IMR-90 (cell line): ENCODE measurements at regions not wholly inside any gene's neighbourhood (a gene's known extent, or its start where the extent isn't known, plus 50 kb on each side); places are given as distances from the start of the nearest gene placed in this dataset.

ENCODE experiments used
- ATAC-seq: fragments of 200-7000 bp; cut with Tn5 transposase; 2 replicates; pipeline ENCODE4 v1.9.1; 2020; ENCODE audit warnings: low read depth, mild to moderate bottlenecking, moderate library complexity
- BruUV-seq: library from RNA; stranded (reverse); fragments of 400-500 nt; replicated peaks from 2 replicates; lab custom pipeline; 2021; lab: Mats Ljungman, UMichigan
- CTCF ChIA-PET: fragments of 300-600 bp; formaldehyde crosslinking; extraction: SDS; loops from one replicate; lab custom pipeline; 2021; ENCODE audit warnings: antibody characterized with exemption; lab: Yijun Ruan, JAX
- POLR2A ChIA-PET: fragments of 300-600 bp; sonication (Branson Sonifier 250); formaldehyde crosslinking; loops from one replicate; lab custom pipeline; 2022; ENCODE audit warnings: antibody characterized with exemption; ENCODE audit not compliant: unreplicated experiment; lab: Charles Lee
- DNase-seq: peaks from one replicate; pipeline ENCODE4 v3.0.0; 2013
- H2AFZ ChIP-seq: replicated peaks from 2 replicates; pipeline ENCODE3; 2013; ENCODE audit warnings: low read length, mild to moderate bottlenecking; ENCODE audit not compliant: poor library complexity
- H2AK5ac ChIP-seq: 2 replicates; pipeline ENCODE4 v1.6.1; 2013; ENCODE audit warnings: low read depth, low read length, inconsistent platforms
- H2AK9ac ChIP-seq: replicated peaks from 2 replicates; pipeline ENCODE3; 2013; ENCODE audit warnings: mild to moderate bottlenecking, low read depth, low read length, moderate library complexity; ENCODE audit not compliant: poor library complexity
- H2BK120ac ChIP-seq: 2 replicates; pipeline ENCODE4 v1.6.1; 2013; ENCODE audit warnings: low read depth, low read length, inconsistent platforms
- H2BK15ac ChIP-seq: 3 replicates; pipeline ENCODE4 v1.6.1; 2013; ENCODE audit warnings: low read depth, low read length, inconsistent platforms
- H2BK20ac ChIP-seq: 2 replicates; pipeline ENCODE4 v1.6.1; 2013; ENCODE audit warnings: low read depth, mild to moderate bottlenecking, inconsistent platforms, low read length, moderate library complexity
- H2BK5ac ChIP-seq: 2 replicates; pipeline ENCODE4 v1.6.1; 2013; ENCODE audit warnings: mild to moderate bottlenecking, low read depth, low read length, inconsistent platforms; ENCODE audit not compliant: poor library complexity, severe bottlenecking
- H3K14ac ChIP-seq: replicated peaks from 2 replicates; pipeline ENCODE4 v1.6.1; 2013; ENCODE audit warnings: low read depth, low read length, inconsistent platforms
- H3K18ac ChIP-seq: 2 replicates; pipeline ENCODE4 v1.6.1; 2013; ENCODE audit warnings: low read depth, low read length, control low read depth
- H3K23ac ChIP-seq: 2 replicates; pipeline ENCODE4 v1.6.1; 2013; ENCODE audit warnings: low read depth, low read length, inconsistent platforms
- H3K27ac ChIP-seq: 2 replicates; pipeline ENCODE4 v1.5.1; 2013; ENCODE audit warnings: mild to moderate bottlenecking, control low read depth, low read length; ENCODE audit not compliant: insufficient read depth
- H3K27me3 ChIP-seq: 2 replicates; pipeline ENCODE4 v1.6.1; 2013; ENCODE audit warnings: low read length; ENCODE audit not compliant: control insufficient read depth, insufficient read depth
- H3K36me3 ChIP-seq: 2 replicates; pipeline ENCODE4 v1.6.1; 2013; ENCODE audit warnings: low read length, mixed read lengths; ENCODE audit not compliant: control insufficient read depth, insufficient read depth
- H3K4ac ChIP-seq: 2 replicates; pipeline ENCODE4 v1.6.1; 2013; ENCODE audit warnings: low read depth, low read length, inconsistent platforms
- H3K4me1 ChIP-seq: 2 replicates; pipeline ENCODE4 v1.6.1; 2013; ENCODE audit warnings: low read length, mixed read lengths; ENCODE audit not compliant: control insufficient read depth, insufficient read depth
- H3K4me2 ChIP-seq: 2 replicates; pipeline ENCODE4 v1.6.1; 2013; ENCODE audit warnings: low read depth, mild to moderate bottlenecking, control low read depth, low read length, moderate library complexity
- H3K4me3 ChIP-seq: 2 replicates; pipeline ENCODE4 v1.5.1; 2013; ENCODE audit warnings: low read depth, mild to moderate bottlenecking, control low read depth, low read length, moderate library complexity; ENCODE audit not compliant: insufficient read depth
- H3K56ac ChIP-seq: 2 replicates; pipeline ENCODE4 v1.6.1; 2013; ENCODE audit warnings: low read length, inconsistent platforms; ENCODE audit not compliant: insufficient read depth; ENCODE audit errors: extremely low read depth
- H3K79me1 ChIP-seq, 2 experiments: 2 replicates each; pipeline ENCODE4 v1.6.1; 2013; ENCODE audit warnings: low read length in 2 of 2, inconsistent platforms in 1 of 2, low read depth in 1 of 2
- H3K9ac ChIP-seq: 2 replicates; pipeline ENCODE4 v1.6.1; 2013; ENCODE audit warnings: low read depth, low read length, control low read depth
- H3K9me1 ChIP-seq: 2 replicates; pipeline ENCODE4 v1.6.1; 2013; ENCODE audit warnings: low read length, inconsistent platforms; ENCODE audit not compliant: insufficient read depth
- H3K9me3 ChIP-seq: 2 replicates; pipeline ENCODE4 v1.6.1; 2013; ENCODE audit warnings: low read length; ENCODE audit not compliant: control insufficient read depth, insufficient read depth
- H4K20me1 ChIP-seq: 2 replicates; pipeline ENCODE4 v1.6.1; 2013; ENCODE audit warnings: low read length, inconsistent platforms; ENCODE audit not compliant: insufficient read depth
- H4K5ac ChIP-seq: 2 replicates; pipeline ENCODE4 v1.6.1; 2013; ENCODE audit warnings: mild to moderate bottlenecking, low read depth, low read length, control low read depth
- H4K8ac ChIP-seq, 2 experiments: 2 replicates each; pipeline ENCODE4 v1.6.1; 2013; ENCODE audit warnings: low read depth in 2 of 2, low read length in 2 of 2, control low read depth in 1 of 2, inconsistent platforms in 1 of 2
- H4K91ac ChIP-seq: 2 replicates; pipeline ENCODE4 v1.6.1; 2013; ENCODE audit warnings: low read depth, low read length, inconsistent platforms; ENCODE audit not compliant: insufficient read depth
- CEBPB ChIP-seq: IDR thresholded peaks from 2 replicates; pipeline ENCODE4 v1.6.1; 2012; ENCODE audit warnings: low read depth, low read length, improper control_type of control experiment
- CHD1 ChIP-seq: IDR thresholded peaks from 2 replicates; pipeline ENCODE4 v1.6.1; 2012; ENCODE audit warnings: low read depth, low read length, improper control_type of control experiment
- ELK1 ChIP-seq: fragments of 150-350 bp; IDR thresholded peaks from 2 replicates; pipeline ENCODE4 v1.6.1; 2016; ENCODE audit warnings: low read depth, mild to moderate bottlenecking, low read length, moderate library complexity, borderline replicate concordance
- FOS ChIP-seq: fragments of 150-350 bp; IDR thresholded peaks from 2 replicates; pipeline ENCODE4 v1.6.1; 2016; ENCODE audit warnings: low read depth, low read length
- MAFK ChIP-seq: IDR thresholded peaks from 2 replicates; pipeline ENCODE4 v1.6.1; 2012; ENCODE audit warnings: low read depth, low read length, improper control_type of control experiment
- MXI1 ChIP-seq: IDR thresholded peaks from 2 replicates; pipeline ENCODE4 v1.6.1; 2012; ENCODE audit warnings: low read depth, mild to moderate bottlenecking, low read length, moderate library complexity, borderline replicate concordance
- NFE2L2 ChIP-seq: fragments of 150-350 bp; IDR thresholded peaks from 2 replicates; pipeline ENCODE4 v1.6.1; 2016; ENCODE audit warnings: low read depth, mild to moderate bottlenecking, low read length
- RAD21 ChIP-seq: IDR thresholded peaks from 2 replicates; pipeline ENCODE4 v1.6.1; 2012; ENCODE audit warnings: low read length, improper control_type of control experiment
- RFX5 ChIP-seq: IDR thresholded peaks from 2 replicates; pipeline ENCODE4 v1.8.0; 2012; ENCODE audit warnings: low read depth, mild to moderate bottlenecking, low read length, moderate library complexity
- USF2 ChIP-seq: fragments of 150-350 bp; IDR thresholded peaks from 2 replicates; pipeline ENCODE4 v1.6.1; 2017; ENCODE audit warnings: mild to moderate bottlenecking, antibody characterized with exemption, low read length, low read depth
- WGBS, 2 experiments: methylation state at CpG; one replicate each; pipeline versions ENCODE4 v1.1.5 to v1.1.7; 2013; ENCODE audit warnings: missing lambda C conversion rate in 2 of 2; ENCODE audit not compliant: insufficient read length in 1 of 2; ENCODE audit errors: extremely low coverage in 2 of 2; 5-methylcytosine and 5-hydroxymethylcytosine counted together
- dilution Hi-C: fragments of 300-500 bp; cut with HindIII; formaldehyde crosslinking; loops from one replicate; pipeline ENCODE4 v1.14.3; 2018; ENCODE audit warnings: low sequenced_read_pairs; ENCODE audit not compliant: unreplicated experiment
- in situ Hi-C: fragments of 300-500 bp; cut with MboI; formaldehyde crosslinking; loops from 3 replicates; pipeline ENCODE4 v1.14.3; 2019; ENCODE audit warnings: low sequenced_read_pairs, inconsistent platforms, mixed read lengths
- intact Hi-C: fragments of 100-400 bp; cut with micrococcal nuclease; formaldehyde crosslinking; loops from 2 replicates; pipeline ENCODE4 v1.10.0; 2022
- TF ChIP-seq, protein P1 (sequence below): conservative IDR thresholded peaks from 2 replicates; pipeline ENCODE4 v1.5.1; 2012; ENCODE audit warnings: mild to moderate bottlenecking, low read depth, low read length, improper control_type of control experiment

- DNase-seq (no peak), ATAC-seq (no peak)
- dilution Hi-C loops: no loop called here
- Histone ChIP-seq H3K4ac (no peak overlapping the region), H3K56ac (no peak overlapping the region), H3K27ac (no peak overlapping the region), H3K4me2 (no peak overlapping the region), H3K23ac (no peak overlapping the region), H3K9ac (no peak overlapping the region), H2BK120ac (no peak overlapping the region), H2AFZ (no peak overlapping the region), H4K8ac (no peak overlapping the region), H3K9me3 (no peaks in the 10 kb centered on the region), H4K20me1 (no peaks in the 10 kb centered on the region), H2BK15ac (no peak overlapping the region), H3K27me3 (no peaks in the 10 kb centered on the region), H3K4me1 (peaks cover 2% of the 10 kb centered on the region; the same call in 1 of the 2 replicates), H4K91ac (no peak overlapping the region), H3K9me1 (no peaks in the 10 kb centered on the region; the same call in 1 of the 2 replicates), H4K5ac (no peak overlapping the region), H3K36me3 (no peaks in the 10 kb centered on the region), H3K18ac (no peak overlapping the region), H2AK9ac (no peak overlapping the region), H3K79me1 (no peaks in the 10 kb centered on the region), H3K14ac (no peak overlapping the region), H2BK20ac (no peak overlapping the region), H2BK5ac (no peak overlapping the region), H2AK5ac (no peak overlapping the region), H3K4me3 (no peak overlapping the region)
- ChIA-PET CTCF (interaction anchor here (0.6 to 1.3 kb wide), 3 partner anchors 24 to 170 kb away, joined by 3 to 6 read pairs (median 3); no protein-coding TSS in a partner anchor), POLR2A (interaction anchor here (0.6 kb wide), 1 partner anchor 967 kb away, joined by 3 read pairs; no protein-coding TSS in a partner anchor)
- in situ Hi-C loops: no loop called here
- intact Hi-C loops: no loop called here
- no CpG with 5 or more reads among the region's 3 CpGs for WGBS, 2 experiments
- BruUV-seq: no TSS peak
- no peak for TF ChIP-seq NFE2L2
- TF ChIP-seq RFX5: no peak
- TF ChIP-seq, protein P1, sequence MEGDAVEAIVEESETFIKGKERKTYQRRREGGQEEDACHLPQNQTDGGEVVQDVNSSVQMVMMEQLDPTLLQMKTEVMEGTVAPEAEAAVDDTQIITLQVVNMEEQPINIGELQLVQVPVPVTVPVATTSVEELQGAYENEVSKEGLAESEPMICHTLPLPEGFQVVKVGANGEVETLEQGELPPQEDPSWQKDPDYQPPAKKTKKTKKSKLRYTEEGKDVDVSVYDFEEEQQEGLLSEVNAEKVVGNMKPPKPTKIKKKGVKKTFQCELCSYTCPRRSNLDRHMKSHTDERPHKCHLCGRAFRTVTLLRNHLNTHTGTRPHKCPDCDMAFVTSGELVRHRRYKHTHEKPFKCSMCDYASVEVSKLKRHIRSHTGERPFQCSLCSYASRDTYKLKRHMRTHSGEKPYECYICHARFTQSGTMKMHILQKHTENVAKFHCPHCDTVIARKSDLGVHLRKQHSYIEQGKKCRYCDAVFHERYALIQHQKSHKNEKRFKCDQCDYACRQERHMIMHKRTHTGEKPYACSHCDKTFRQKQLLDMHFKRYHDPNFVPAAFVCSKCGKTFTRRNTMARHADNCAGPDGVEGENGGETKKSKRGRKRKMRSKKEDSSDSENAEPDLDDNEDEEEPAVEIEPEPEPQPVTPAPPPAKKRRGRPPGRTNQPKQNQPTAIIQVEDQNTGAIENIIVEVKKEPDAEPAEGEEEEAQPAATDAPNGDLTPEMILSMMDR: no peak
- no peak for TF ChIP-seq ELK1
- no peak for TF ChIP-seq CHD1
- TF ChIP-seq MAFK: no peak
- TF ChIP-seq USF2: no peak
- TF ChIP-seq RAD21: no peak
- no peak for TF ChIP-seq FOS
- no peak for TF ChIP-seq CEBPB
- no peak for TF ChIP-seq MXI1
These were observed 125.0 kb upstream of the ARHGAP28 start for GRCh38 chr18:6604573-6604941.
